Glutamatergic neuron (in vitro differentiated cells): ENCODE measurements at regions not wholly inside any gene's neighbourhood (a gene's known extent, or its start where the extent isn't known, plus 50 kb on each side); places are given as distances from the start of the nearest gene placed in this dataset.
"Not testable (repeated sequence)": the region's sequence is repeated elsewhere in the genome, so short reads cannot be mapped to it uniquely, and the experiment has no call there.

Source experiments
- DNase-seq: peaks from one replicate; pipeline ENCODE4 v3.0.0; 2022
- H3K27ac Mint-ChIP-seq: one replicate; pipeline ENCODE4 v1.8.0; 2020; ENCODE audit warnings: mild to moderate bottlenecking, mixed read lengths, inconsistent platforms; ENCODE audit not compliant: unreplicated experiment
- H3K27me3 Mint-ChIP-seq: one replicate; pipeline ENCODE4 v1.8.0; 2020; ENCODE audit warnings: mild to moderate bottlenecking, moderate library complexity, mixed read lengths, inconsistent platforms; ENCODE audit not compliant: unreplicated experiment
- H3K36me3 Mint-ChIP-seq: one replicate; pipeline ENCODE4 v1.8.0; 2020; ENCODE audit warnings: mild to moderate bottlenecking, mixed read lengths, inconsistent platforms; ENCODE audit not compliant: unreplicated experiment
- H3K4me1 Mint-ChIP-seq: one replicate; pipeline ENCODE4 v1.8.0; 2020; ENCODE audit warnings: mild to moderate bottlenecking, low read depth, mixed read lengths, inconsistent platforms; ENCODE audit not compliant: unreplicated experiment
- H3K4me3 Mint-ChIP-seq: one replicate; pipeline ENCODE4 v1.8.0; 2020; ENCODE audit warnings: mild to moderate bottlenecking, mixed read lengths, inconsistent platforms; ENCODE audit not compliant: unreplicated experiment
- H3K9me3 Mint-ChIP-seq: one replicate; pipeline ENCODE4 v1.8.0; 2020; ENCODE audit warnings: mild to moderate bottlenecking, moderate library complexity, mixed read lengths, inconsistent platforms; ENCODE audit not compliant: unreplicated experiment
- TF ChIP-seq, protein P1 (sequence below): fragments of 200-600 bp; sonication (generic); IDR thresholded peaks from one replicate; pipeline ENCODE4 v1.5.0; 2021; ENCODE audit not compliant: partially characterized antibody, unreplicated experiment

DNA sequence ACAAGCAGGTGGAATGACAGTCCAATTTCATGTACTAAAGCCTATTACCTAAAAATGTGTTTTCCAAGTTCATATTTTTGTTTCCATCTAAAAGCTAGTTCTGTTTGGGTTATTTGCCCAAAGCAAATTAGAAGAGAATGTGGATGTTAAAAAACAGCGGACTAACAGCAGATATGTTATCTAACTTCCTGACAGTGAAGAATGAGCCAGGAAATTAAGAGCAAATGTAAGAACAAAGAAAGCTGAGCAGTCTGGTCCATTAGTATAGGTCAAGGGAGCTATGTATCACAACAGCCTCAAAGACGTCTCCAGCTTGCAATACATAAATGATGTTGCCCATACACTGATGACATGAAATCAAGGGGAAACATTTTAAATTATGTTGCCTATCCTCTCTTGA, 145.5 kb upstream of the PLD5 start:
- no peak overlapping the region for H3K4me3 Mint-ChIP-seq
- H3K4me1 Mint-ChIP-seq = no peaks in the 10 kb centered on the region
- no peaks in the 10 kb centered on the region for H3K36me3 Mint-ChIP-seq
- DNase-seq = no peak
- H3K27me3 Mint-ChIP-seq = no peaks in the 10 kb centered on the region
- H3K27ac Mint-ChIP-seq = no peak overlapping the region
- H3K9me3 Mint-ChIP-seq = peaks cover 2% of the 10 kb centered on the region
- TF ChIP-seq, protein P1, sequence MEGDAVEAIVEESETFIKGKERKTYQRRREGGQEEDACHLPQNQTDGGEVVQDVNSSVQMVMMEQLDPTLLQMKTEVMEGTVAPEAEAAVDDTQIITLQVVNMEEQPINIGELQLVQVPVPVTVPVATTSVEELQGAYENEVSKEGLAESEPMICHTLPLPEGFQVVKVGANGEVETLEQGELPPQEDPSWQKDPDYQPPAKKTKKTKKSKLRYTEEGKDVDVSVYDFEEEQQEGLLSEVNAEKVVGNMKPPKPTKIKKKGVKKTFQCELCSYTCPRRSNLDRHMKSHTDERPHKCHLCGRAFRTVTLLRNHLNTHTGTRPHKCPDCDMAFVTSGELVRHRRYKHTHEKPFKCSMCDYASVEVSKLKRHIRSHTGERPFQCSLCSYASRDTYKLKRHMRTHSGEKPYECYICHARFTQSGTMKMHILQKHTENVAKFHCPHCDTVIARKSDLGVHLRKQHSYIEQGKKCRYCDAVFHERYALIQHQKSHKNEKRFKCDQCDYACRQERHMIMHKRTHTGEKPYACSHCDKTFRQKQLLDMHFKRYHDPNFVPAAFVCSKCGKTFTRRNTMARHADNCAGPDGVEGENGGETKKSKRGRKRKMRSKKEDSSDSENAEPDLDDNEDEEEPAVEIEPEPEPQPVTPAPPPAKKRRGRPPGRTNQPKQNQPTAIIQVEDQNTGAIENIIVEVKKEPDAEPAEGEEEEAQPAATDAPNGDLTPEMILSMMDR = no peak

DNA sequence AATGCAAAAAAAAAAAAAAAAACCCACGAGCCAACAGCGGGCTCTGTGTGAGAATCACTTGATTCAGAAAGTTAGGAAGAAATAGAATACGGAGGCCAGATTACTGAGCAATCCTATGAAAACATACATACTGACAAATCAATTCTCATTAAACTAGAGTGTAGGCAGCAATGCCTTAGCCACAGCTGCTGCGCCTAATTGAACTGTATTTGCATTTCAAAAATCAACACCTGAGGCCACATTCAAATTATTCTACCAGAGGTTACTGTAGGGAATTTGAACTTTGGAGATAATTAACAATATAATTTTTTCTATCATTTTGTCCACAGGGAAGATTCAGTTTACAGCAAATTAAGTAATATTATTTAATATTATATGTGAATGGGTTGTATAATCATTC, 138.4 kb upstream of the PLD5 start:
- no peaks in the 10 kb centered on the region for H3K36me3 Mint-ChIP-seq
- TF ChIP-seq, protein P1 = no peak
- no peak overlapping the region for H3K27ac Mint-ChIP-seq
- DNase-seq = no peak
- H3K4me1 Mint-ChIP-seq = no peaks in the 10 kb centered on the region
- peaks cover 2% of the 10 kb centered on the region for H3K9me3 Mint-ChIP-seq
- no peak overlapping the region for H3K4me3 Mint-ChIP-seq
- H3K27me3 Mint-ChIP-seq = no peaks in the 10 kb centered on the region

DNA sequence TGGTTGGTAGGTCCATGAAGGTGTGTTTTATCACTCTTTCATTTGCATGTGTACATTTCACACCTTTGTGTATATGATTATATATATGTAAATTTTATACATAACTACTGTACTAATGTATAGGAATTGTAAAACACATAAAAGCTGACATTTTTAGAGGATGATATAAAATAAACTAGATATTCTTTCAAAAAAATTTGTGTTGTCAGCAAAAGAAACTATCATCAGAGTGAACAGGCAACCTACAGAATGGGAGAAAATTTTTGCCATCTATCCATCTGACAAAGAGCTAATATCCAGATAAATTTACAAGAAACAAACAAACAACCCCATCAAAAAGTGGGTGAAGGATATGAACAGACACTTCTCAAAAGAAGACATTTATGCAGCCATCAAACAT, 129.3 kb upstream of the PLD5 start:
- not testable (repeated sequence) for H3K27me3 Mint-ChIP-seq, H3K36me3 Mint-ChIP-seq, H3K9me3 Mint-ChIP-seq, H3K4me3 Mint-ChIP-seq, H3K27ac Mint-ChIP-seq, DNase-seq, H3K4me1 Mint-ChIP-seq

DNA sequence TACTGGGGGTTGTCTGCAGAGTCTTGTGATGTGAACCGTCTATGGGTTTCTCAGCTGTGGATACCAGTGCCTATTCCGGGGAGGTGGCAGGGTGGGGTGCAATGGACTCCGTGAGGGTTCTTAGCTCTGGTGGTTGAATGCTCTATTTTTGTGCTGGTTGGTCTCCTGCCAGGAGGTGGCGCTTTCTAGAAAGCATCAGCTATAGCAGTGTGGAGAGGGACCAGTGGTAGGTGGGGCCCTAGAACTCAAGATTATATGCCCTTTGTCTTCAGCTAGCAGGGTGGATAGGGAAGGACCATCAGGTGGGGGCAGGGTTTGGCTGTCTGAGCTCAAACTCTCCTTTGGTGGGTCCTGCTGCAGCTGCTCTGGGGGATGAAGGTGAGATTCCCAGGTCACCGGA, 127.3 kb upstream of the PLD5 start:
- peak; percentile 53 for DNase-seq
- Mint-ChIP-seq H3K27me3 (no peaks in the 10 kb centered on the region), H3K27ac (no peak overlapping the region), H3K36me3 (no peaks in the 10 kb centered on the region), H3K4me1 (peaks cover 6% of the 10 kb centered on the region), H3K4me3 (no peak overlapping the region), H3K9me3 (no peaks in the 10 kb centered on the region)
- TF ChIP-seq, protein P1 = peak; percentile 20

DNA sequence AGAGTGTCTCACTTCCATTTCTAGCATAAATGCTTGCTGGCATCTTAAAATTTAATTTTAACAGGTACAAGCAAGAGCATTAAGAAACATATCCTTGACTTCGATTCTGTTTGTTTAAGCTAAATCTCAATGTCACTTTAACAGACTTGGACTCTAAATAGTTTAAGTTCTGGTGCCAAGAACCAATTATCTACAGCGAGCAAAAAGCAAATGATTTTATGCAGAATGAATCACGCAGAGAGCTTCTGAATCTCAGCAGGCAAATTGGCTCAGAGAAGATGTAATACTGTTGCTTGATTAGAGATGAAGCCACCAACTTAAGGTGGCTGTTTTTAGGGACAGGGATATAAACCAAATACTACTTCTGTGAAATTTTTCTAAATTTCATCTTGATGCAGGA, 117.0 kb upstream of the PLD5 start:
- H3K36me3 Mint-ChIP-seq = no peaks in the 10 kb centered on the region
- H3K27ac Mint-ChIP-seq = no peak overlapping the region
- TF ChIP-seq, protein P1 = no peak
- DNase-seq = no peak
- no peaks in the 10 kb centered on the region for H3K27me3 Mint-ChIP-seq
- H3K4me3 Mint-ChIP-seq = no peak overlapping the region
- H3K9me3 Mint-ChIP-seq = no peaks in the 10 kb centered on the region
- H3K4me1 Mint-ChIP-seq = no peaks in the 10 kb centered on the region

DNA sequence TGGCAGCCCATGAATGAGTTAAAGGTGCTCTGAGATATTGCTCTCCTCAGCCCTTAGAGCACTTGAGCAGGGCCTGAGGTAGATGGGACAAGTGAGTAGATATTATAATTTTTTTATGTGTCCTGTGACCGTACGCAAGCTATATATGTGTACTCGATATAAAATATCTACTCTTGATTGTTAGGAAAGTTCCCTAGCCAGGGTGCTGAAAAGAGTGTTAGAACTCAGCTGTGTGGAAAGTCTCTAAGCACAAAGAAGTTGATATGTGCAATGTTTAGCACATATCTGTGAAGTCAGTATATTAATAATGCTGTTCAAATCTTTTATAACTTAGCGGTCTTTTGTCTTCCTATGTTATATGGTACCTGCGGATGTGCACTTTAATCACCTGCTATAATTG, 114.6 kb upstream of the PLD5 start:
- Mint-ChIP-seq H3K9me3 (no peaks in the 10 kb centered on the region), H3K36me3 (no peaks in the 10 kb centered on the region), H3K4me3 (no peak overlapping the region), H3K27me3 (no peaks in the 10 kb centered on the region), H3K4me1 (no peaks in the 10 kb centered on the region), H3K27ac (no peak overlapping the region)
- no peak for DNase-seq
- TF ChIP-seq, protein P1 = no peak
